NOMO-1 treated with dmso at 0.1 percent for 144 hours (cell line): ENCODE measurements at regions not wholly inside any gene's neighbourhood (a gene's known extent, or its start where the extent isn't known, plus 50 kb on each side); places are given as distances from the start of the nearest gene placed in this dataset.
"Not testable (repeated sequence)": the region's sequence is repeated elsewhere in the genome, so short reads cannot be mapped to it uniquely, and the experiment has no call there.

Experiments
- DNase-seq: peaks from one replicate; lab custom pipeline; 2025; ENCODE audit not compliant: unreplicated experiment; lab: John Stamatoyannopoulos, UW

- DNase-seq, result no peak
These were observed 126.1 kb upstream of the ARHGEF3 start for GRCh38 chr3:56927855-56928254.

GRCh38 chr3:56926947-56927282 is 125.2 kb upstream of the ARHGEF3 start:
- no peak for DNase-seq

GRCh38 chr3:56926243-56926946 is 124.6 kb upstream of the ARHGEF3 start:
- no peak for DNase-seq

GRCh38 chr3:56924700-56925099 is 123.0 kb upstream of the ARHGEF3 start:
- not testable (repeated sequence) for DNase-seq

GRCh38 chr3:56923526-56924224 is 121.9 kb upstream of the ARHGEF3 start:
- no peak for DNase-seq

GRCh38 chr3:56921573-56922453 is 120.1 kb upstream of the ARHGEF3 start:
- no peak for DNase-seq

- no peak for DNase-seq
These were observed 118.0 kb upstream of the ARHGEF3 start for GRCh38 chr3:56919797-56920195.

GRCh38 chr3:56919137-56919796 is 117.5 kb upstream of the ARHGEF3 start:
- DNase-seq, result no peak

GRCh38 chr3:56918111-56918568 is 116.4 kb upstream of the ARHGEF3 start:
- peak; percentile 44 for DNase-seq

- peak; percentile 18 for DNase-seq
These were observed 115.8 kb upstream of the ARHGEF3 start for GRCh38 chr3:56917361-56918110.

- no peak for DNase-seq
These were observed 115.1 kb upstream of the ARHGEF3 start for GRCh38 chr3:56916716-56917360.

GRCh38 chr3:56915966-56916586 is 114.3 kb upstream of the ARHGEF3 start:
- peak; percentile 64 for DNase-seq

- no peak for DNase-seq
These were observed 112.9 kb upstream of the ARHGEF3 start for GRCh38 chr3:56914646-56915045.

GRCh38 chr3:56911363-56911762 is 109.6 kb upstream of the ARHGEF3 start:
- no peak for DNase-seq

- DNase-seq, result no peak
These were observed 107.6 kb upstream of the ARHGEF3 start for GRCh38 chr3:56909349-56909748.

- DNase-seq, result no peak
These were observed 106.3 kb upstream of the ARHGEF3 start for GRCh38 chr3:56908004-56908403.

- DNase-seq, result no peak
These were observed 102.9 kb upstream of the ARHGEF3 start for GRCh38 chr3:56904552-56905215.

GRCh38 chr3:56903231-56903782 is 101.6 kb upstream of the ARHGEF3 start:
- DNase-seq, result no peak
